B cell (primary cell): ENCODE measurements at regions not wholly inside any gene's neighbourhood (a gene's known extent, or its start where the extent isn't known, plus 50 kb on each side); places are given as distances from the start of the nearest gene placed in this dataset.

ENCODE experiments used
- ATAC-seq: fragments of 200-7000 bp; cut with Tn5 transposase; one replicate; pipeline ENCODE4 v1.10.0; 2021; ENCODE audit warnings: low read depth, mild to moderate bottlenecking, moderate number of reproducible peaks, moderate library complexity
- CTCF ChIA-PET: fragments of 350-600 bp; sonication (Branson Sonifier 250); formaldehyde crosslinking; loops from one replicate; lab custom pipeline; 2021; ENCODE audit warnings: antibody characterized with exemption, inconsistent platforms; lab: Charles Lee
- POLR2A ChIA-PET: fragments of 350-600 bp; sonication (Branson Sonifier 250); formaldehyde crosslinking; loops from one replicate; lab custom pipeline; 2021; ENCODE audit warnings: antibody characterized with exemption; lab: Charles Lee
- DNase-seq: peaks from one replicate; pipeline ENCODE4 v3.0.0; 2013
- H2AFZ ChIP-seq: 2 replicates; pipeline ENCODE4 v1.6.1; 2012; ENCODE audit warnings: mild to moderate bottlenecking, low read depth, low read length; ENCODE audit not compliant: insufficient read depth, poor library complexity, severe bottlenecking
- H3K27ac ChIP-seq, 2 donors: 1 replicate in 1 of 2; 2 replicates in 1 of 2; pipeline ENCODE4 v1.5.1; 2012 to 2013; ENCODE audit warnings: low read length in 2 of 2, mild to moderate bottlenecking in 2 of 2, moderate library complexity in 1 of 2
- H3K27me3 ChIP-seq, 4 experiments: fragments of 200-600 bp in 1 of 4; sonication (generic) in 1 of 4; replicated peaks in 1 of 4; 1 replicate in 2 of 4; 2 replicates in 2 of 4; pipeline versions ENCODE4 v1.6.1 to v1.7.0; 2013 to 2016; ENCODE audit warnings: low read length in 3 of 4, mild to moderate bottlenecking in 2 of 4, mixed read lengths in 1 of 4, moderate library complexity in 1 of 4; ENCODE audit not compliant: insufficient read depth in 4 of 4, control insufficient read depth in 3 of 4; ENCODE audit errors: control extremely low read depth in 1 of 4
- H3K36me3 ChIP-seq, 2 experiments: replicated peaks in 1 of 2; 1 replicate in 1 of 2; 2 replicates in 1 of 2; pipeline versions ENCODE4 v1.6.1 to v1.7.1; 2013; ENCODE audit warnings: low read length in 1 of 2; ENCODE audit not compliant: insufficient read depth in 2 of 2, control insufficient read depth in 1 of 2; ENCODE audit errors: control extremely low read depth in 1 of 2, extremely low read depth in 1 of 2
- H3K4me1 ChIP-seq, 2 donors: fragments of 200-600 bp in 1 of 2; sonication (generic) in 1 of 2; 1 replicate in 1 of 2; 2 replicates in 1 of 2; pipeline versions ENCODE4 v1.5.1 to v1.6.1; 2013 to 2017; ENCODE audit warnings: low read length in 2 of 2; ENCODE audit not compliant: control insufficient read depth in 2 of 2, insufficient read depth in 2 of 2
- H3K4me2 ChIP-seq: replicated peaks from 2 replicates; pipeline ENCODE3; 2012; ENCODE audit warnings: mild to moderate bottlenecking, low read depth, low read length; ENCODE audit not compliant: poor library complexity, severe bottlenecking
- H3K4me3 ChIP-seq, 5 experiments: fragments of 200-600 bp in 1 of 5; sonication (generic) in 1 of 5; 1 replicate in 3 of 5; 2 replicates in 2 of 5; pipeline versions ENCODE4 v1.5.1 to v1.7.0; 2011 to 2016; ENCODE audit warnings: low read length in 4 of 5, mild to moderate bottlenecking in 4 of 5, low read depth in 2 of 5, control low read depth in 1 of 5, moderate library complexity in 1 of 5; ENCODE audit not compliant: insufficient read depth in 1 of 5; ENCODE audit errors: control extremely low read depth in 1 of 5, extremely low read depth in 1 of 5
- H3K79me2 ChIP-seq: fragments of 200-600 bp; sonication (generic); one replicate; pipeline ENCODE4 v1.6.0; 2016; ENCODE audit warnings: low read length; ENCODE audit not compliant: control insufficient read depth, insufficient read depth
- H3K9ac ChIP-seq: fragments of 200-600 bp; sonication (generic); 2 replicates; pipeline ENCODE4 v1.6.1; 2017; ENCODE audit warnings: mild to moderate bottlenecking, low read length, moderate library complexity
- H3K9me3 ChIP-seq, 3 donors: one replicate each; pipeline versions ENCODE4 v1.6.1 to v1.7.1; 2013; ENCODE audit warnings: low read length in 2 of 3; ENCODE audit not compliant: control insufficient read depth in 2 of 3, insufficient read depth in 1 of 3; ENCODE audit errors: control extremely low read depth in 1 of 3
- H4K20me1 ChIP-seq: 2 replicates; pipeline ENCODE4 v1.6.0; 2012; ENCODE audit warnings: mild to moderate bottlenecking, low read length; ENCODE audit not compliant: insufficient read depth, control insufficient read depth, poor library complexity, severe bottlenecking
- H3K27ac Mint-ChIP-seq: one replicate; pipeline ENCODE4 v1.8.0; 2021; ENCODE audit warnings: mixed read lengths
- H3K27me3 Mint-ChIP-seq: one replicate; pipeline ENCODE4 v1.8.0; 2021; ENCODE audit warnings: mixed read lengths
- H3K4me1 Mint-ChIP-seq: one replicate; pipeline ENCODE4 v1.8.0; 2021; ENCODE audit warnings: mixed read lengths
- H3K4me3 Mint-ChIP-seq: one replicate; pipeline ENCODE4 v1.8.0; 2021; ENCODE audit warnings: mixed read lengths
- H3K9me3 Mint-ChIP-seq: one replicate; pipeline ENCODE4 v1.8.0; 2022; ENCODE audit warnings: mixed read lengths; ENCODE audit not compliant: insufficient read depth
- EZH2 ChIP-seq: IDR thresholded peaks from 2 replicates; pipeline ENCODE4 v1.6.1; 2012; ENCODE audit warnings: borderline replicate concordance, low read depth, mild to moderate bottlenecking, moderate library complexity, low read length; ENCODE audit not compliant: insufficient read depth, poor library complexity, severe bottlenecking
- WGBS: methylation state at CpG from one replicate; pipeline ENCODE4 v1.1.5; 2013; ENCODE audit warnings: missing lambda C conversion rate; ENCODE audit not compliant: insufficient coverage; 5-methylcytosine and 5-hydroxymethylcytosine counted together
- intact Hi-C: fragments of 100-400 bp; cut with micrococcal nuclease; formaldehyde crosslinking; loops from one replicate; pipeline ENCODE4 v1.10.0; 2022
- TF ChIP-seq, protein P1 (sequence below): fragments of 200-600 bp; IDR thresholded peaks from one replicate; pipeline ENCODE4 v1.8.0; 2022; ENCODE audit warnings: antibody characterized with exemption, mild to moderate bottlenecking

DNA sequence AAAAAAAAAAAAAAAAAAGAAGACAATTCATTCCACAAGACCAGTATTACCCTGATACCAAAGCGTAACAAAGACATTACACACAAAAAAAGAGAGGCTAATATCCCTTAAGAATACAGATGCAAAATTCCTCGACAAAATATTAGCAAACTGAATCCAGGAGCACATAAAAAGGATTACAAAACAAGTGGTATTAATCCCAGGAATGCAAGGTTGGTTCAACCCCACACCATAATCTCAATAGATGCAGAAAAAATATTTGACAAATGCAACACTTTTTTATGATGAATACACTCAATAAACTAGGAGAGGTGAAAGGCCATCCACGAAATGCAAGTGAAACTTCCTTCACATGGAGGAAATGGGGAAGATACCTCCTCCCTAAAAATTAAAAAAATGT, 80.1 kb upstream of the TLR4 start:
- Mint-ChIP-seq H3K4me1 (no peaks in the 10 kb centered on the region), H3K4me3 (no peak overlapping the region), H3K27me3 (peaks cover 4% of the 10 kb centered on the region), H3K9me3 (peaks cover 15% of the 10 kb centered on the region), H3K27ac (no peak overlapping the region)
- ChIA-PET POLR2A (no interaction called here), CTCF (interaction anchor here (1.1 kb wide), 1 partner anchor 9 kb away, joined by 3 read pairs; no protein-coding TSS in a partner anchor)
- Histone ChIP-seq H3K4me3 (no peak overlapping the region), H3K9ac (no peak overlapping the region), H3K36me3 (no peaks in the 10 kb centered on the region), H3K27ac (no peak overlapping the region), H3K27me3 (no peaks in the 10 kb centered on the region), H3K79me2 (no peaks in the 10 kb centered on the region), H3K4me2 (no peak overlapping the region), H3K4me1 (no peaks in the 10 kb centered on the region), H4K20me1 (no peaks in the 10 kb centered on the region), H2AFZ (no peak overlapping the region), H3K9me3 (peaks cover 0 to 12% (median 4%) of the 10 kb centered on the region in 3 donors)
- intact Hi-C loops, result no loop called here
- TF ChIP-seq, protein P1, sequence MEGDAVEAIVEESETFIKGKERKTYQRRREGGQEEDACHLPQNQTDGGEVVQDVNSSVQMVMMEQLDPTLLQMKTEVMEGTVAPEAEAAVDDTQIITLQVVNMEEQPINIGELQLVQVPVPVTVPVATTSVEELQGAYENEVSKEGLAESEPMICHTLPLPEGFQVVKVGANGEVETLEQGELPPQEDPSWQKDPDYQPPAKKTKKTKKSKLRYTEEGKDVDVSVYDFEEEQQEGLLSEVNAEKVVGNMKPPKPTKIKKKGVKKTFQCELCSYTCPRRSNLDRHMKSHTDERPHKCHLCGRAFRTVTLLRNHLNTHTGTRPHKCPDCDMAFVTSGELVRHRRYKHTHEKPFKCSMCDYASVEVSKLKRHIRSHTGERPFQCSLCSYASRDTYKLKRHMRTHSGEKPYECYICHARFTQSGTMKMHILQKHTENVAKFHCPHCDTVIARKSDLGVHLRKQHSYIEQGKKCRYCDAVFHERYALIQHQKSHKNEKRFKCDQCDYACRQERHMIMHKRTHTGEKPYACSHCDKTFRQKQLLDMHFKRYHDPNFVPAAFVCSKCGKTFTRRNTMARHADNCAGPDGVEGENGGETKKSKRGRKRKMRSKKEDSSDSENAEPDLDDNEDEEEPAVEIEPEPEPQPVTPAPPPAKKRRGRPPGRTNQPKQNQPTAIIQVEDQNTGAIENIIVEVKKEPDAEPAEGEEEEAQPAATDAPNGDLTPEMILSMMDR, result no peak
- no peak for TF ChIP-seq EZH2
- DNase-seq (no peak), ATAC-seq (no peak)
- WGBS, result 60% methylated on average over 1 of the region's 3 CpGs

DNA sequence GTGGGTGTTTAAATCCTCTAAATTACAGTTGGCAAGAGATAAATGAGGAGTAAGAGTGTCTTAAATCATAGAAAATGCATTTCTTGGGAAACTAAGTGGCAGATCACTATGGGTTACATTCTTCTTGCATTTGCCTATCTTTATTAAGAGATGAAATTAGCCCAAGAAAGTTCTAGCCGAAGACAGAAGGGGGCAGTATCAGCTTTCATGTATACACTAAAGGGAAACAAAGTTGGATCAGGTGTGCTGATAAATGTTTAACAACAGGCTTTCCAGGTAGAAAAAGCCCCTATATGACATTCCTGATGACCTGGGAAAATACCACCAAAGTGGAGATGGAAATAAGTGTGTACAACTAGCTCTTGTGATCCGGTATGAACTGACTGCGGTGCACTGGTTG, 81.9 kb upstream of the TLR4 start:
- intact Hi-C loops, result no loop called here
- no peak for DNase-seq
- ChIA-PET CTCF (no interaction called here), POLR2A (no interaction called here)
- Histone ChIP-seq H3K9me3 (peaks cover 0 to 12% (median 4%) of the 10 kb centered on the region in 3 donors), H3K4me1 (no peaks in the 10 kb centered on the region), H3K27me3 (no peaks in the 10 kb centered on the region), H3K4me3 (no peak overlapping the region), H3K9ac (no peak overlapping the region), H2AFZ (no peak overlapping the region), H3K4me2 (no peak overlapping the region), H4K20me1 (no peaks in the 10 kb centered on the region), H3K27ac (no peak overlapping the region), H3K79me2 (no peaks in the 10 kb centered on the region), H3K36me3 (no peaks in the 10 kb centered on the region)
- no CpG with 5 or more reads among the region's 3 CpGs for WGBS
- H3K9me3 Mint-ChIP-seq, result peaks cover 15% of the 10 kb centered on the region
- no peak overlapping the region for H3K4me3 Mint-ChIP-seq
- ATAC-seq, result no peak
- no peak for TF ChIP-seq EZH2
- TF ChIP-seq, protein P1, result no peak
- no peaks in the 10 kb centered on the region for H3K4me1 Mint-ChIP-seq
- no peaks in the 10 kb centered on the region for H3K27me3 Mint-ChIP-seq
- no peak overlapping the region for H3K27ac Mint-ChIP-seq
